HL-60 (cell line): ENCODE measurements at regions not wholly inside any gene's neighbourhood (a gene's known extent, or its start where the extent isn't known, plus 50 kb on each side); places are given as distances from the start of the nearest gene placed in this dataset.

ENCODE experiments used
- DNase-seq, 2 experiments: peaks; one replicate each; pipeline ENCODE4 v3.0.0-alpha.2; 2010 to 2020; ENCODE audit warnings: low read depth in 1 of 2, low spot score in 1 of 2
- H3K27ac ChIP-seq: fragments of 250-450 bp; sonication (Bioruptor Pico); replicated peaks from 2 replicates; pipeline ENCODE4 v1.5.1; 2020; ENCODE audit warnings: mild to moderate bottlenecking, moderate library complexity
- H3K27me3 ChIP-seq: fragments of 250-450 bp; sonication (Bioruptor Pico); 2 replicates; pipeline ENCODE4 v1.5.1; 2021; ENCODE audit warnings: mild to moderate bottlenecking, moderate library complexity; ENCODE audit not compliant: insufficient read depth, poor library complexity, severe bottlenecking
- H3K4me3 ChIP-seq: replicated peaks from 2 replicates; pipeline ENCODE4 v1.5.1; 2011; ENCODE audit warnings: mild to moderate bottlenecking, control low read depth, low read length; ENCODE audit not compliant: insufficient read depth
- GABPA ChIP-seq: IDR thresholded peaks from 2 replicates; pipeline ENCODE4 v1.6.1; 2012; ENCODE audit warnings: low read depth
- POLR2AphosphoS5 ChIP-seq: IDR thresholded peaks from 2 replicates; pipeline ENCODE4 v1.6.1; 2012; ENCODE audit warnings: low read depth
- SPI1 ChIP-seq: IDR thresholded peaks from 2 replicates; pipeline ENCODE4 v1.6.1; 2012; ENCODE audit warnings: low read depth, mild to moderate bottlenecking, borderline replicate concordance
- TF ChIP-seq, protein P1 (sequence below): IDR thresholded peaks from 2 replicates; pipeline ENCODE4 v1.6.1; 2012; ENCODE audit warnings: low read depth; ENCODE audit not compliant: insufficient replicate concordance
- TF ChIP-seq, protein P2 (sequence below): IDR thresholded peaks from one replicate; pipeline ENCODE4 v1.5.1; 2011; ENCODE audit warnings: low read length, control low read depth, inconsistent platforms; ENCODE audit not compliant: insufficient read depth

DNA sequence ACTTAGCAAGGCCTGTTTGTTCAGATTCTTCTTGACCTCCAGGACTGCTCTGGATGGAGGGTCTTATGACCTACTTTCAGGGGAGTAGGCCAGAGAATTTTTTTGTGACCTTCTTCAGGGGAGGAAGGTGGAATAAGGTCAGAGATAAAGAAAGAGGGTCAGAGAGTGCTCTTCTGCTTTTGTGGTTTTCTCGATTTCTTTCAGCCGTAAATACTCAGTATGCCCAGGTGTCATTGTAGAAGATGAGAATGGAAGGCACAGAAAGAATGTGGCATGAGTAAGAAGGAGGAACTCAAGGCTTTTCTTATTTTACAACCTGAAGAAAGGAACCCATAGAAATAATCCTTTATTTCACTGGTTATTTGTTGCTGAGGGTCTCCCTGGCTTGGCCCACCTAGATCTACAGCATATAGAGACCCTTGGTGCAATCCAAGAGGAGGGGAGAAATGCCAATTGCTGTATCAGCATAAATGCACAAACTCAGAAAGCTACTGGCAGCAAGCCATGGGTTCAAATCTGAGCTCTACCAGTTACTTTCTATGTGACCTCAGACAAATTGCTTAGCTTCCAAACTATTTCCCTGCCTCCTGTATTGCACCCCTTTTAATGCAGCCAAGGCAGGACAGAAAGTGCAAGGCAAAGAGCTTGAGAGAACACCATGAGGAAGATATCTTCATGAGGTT lies 68.0 kb downstream of the OLIG3 start:
- Histone ChIP-seq H3K4me3 (no peak overlapping the region), H3K27ac (no peak overlapping the region), H3K27me3 (no peaks in the 10 kb centered on the region)
- DNase-seq, result no peak
- TF ChIP-seq GABPA (no peak), SPI1 (peak; percentile 53; the same call in 1 of the 2 replicates)

DNA sequence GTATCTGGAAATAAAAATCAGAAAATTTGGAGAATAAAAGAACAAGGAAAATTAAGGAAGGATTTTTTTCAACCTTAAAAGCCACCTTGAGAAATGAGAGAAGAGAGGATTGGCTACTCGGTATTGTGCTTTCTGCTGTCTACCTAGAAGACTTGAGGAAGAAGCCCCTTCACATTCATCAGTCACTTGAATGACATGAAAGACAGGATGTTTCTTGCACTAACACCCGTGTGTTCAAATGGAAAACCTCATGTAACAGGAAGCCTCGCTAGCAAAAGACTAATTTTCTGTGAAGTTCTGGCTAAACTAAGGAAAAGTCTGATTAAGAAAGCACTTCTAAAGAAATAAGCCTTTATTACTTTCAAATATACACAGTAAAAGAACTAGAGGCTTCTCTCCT lies 69.9 kb downstream of the OLIG3 start:
- no peak for DNase-seq
- Histone ChIP-seq H3K4me3 (no peak overlapping the region), H3K27ac (no peak overlapping the region), H3K27me3 (no peaks in the 10 kb centered on the region)
- TF ChIP-seq, protein P1, sequence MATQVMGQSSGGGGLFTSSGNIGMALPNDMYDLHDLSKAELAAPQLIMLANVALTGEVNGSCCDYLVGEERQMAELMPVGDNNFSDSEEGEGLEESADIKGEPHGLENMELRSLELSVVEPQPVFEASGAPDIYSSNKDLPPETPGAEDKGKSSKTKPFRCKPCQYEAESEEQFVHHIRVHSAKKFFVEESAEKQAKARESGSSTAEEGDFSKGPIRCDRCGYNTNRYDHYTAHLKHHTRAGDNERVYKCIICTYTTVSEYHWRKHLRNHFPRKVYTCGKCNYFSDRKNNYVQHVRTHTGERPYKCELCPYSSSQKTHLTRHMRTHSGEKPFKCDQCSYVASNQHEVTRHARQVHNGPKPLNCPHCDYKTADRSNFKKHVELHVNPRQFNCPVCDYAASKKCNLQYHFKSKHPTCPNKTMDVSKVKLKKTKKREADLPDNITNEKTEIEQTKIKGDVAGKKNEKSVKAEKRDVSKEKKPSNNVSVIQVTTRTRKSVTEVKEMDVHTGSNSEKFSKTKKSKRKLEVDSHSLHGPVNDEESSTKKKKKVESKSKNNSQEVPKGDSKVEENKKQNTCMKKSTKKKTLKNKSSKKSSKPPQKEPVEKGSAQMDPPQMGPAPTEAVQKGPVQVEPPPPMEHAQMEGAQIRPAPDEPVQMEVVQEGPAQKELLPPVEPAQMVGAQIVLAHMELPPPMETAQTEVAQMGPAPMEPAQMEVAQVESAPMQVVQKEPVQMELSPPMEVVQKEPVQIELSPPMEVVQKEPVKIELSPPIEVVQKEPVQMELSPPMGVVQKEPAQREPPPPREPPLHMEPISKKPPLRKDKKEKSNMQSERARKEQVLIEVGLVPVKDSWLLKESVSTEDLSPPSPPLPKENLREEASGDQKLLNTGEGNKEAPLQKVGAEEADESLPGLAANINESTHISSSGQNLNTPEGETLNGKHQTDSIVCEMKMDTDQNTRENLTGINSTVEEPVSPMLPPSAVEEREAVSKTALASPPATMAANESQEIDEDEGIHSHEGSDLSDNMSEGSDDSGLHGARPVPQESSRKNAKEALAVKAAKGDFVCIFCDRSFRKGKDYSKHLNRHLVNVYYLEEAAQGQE, result no peak
- TF ChIP-seq POLR2AphosphoS5 (no peak), SPI1 (no peak), GABPA (no peak)
- TF ChIP-seq, protein P2, sequence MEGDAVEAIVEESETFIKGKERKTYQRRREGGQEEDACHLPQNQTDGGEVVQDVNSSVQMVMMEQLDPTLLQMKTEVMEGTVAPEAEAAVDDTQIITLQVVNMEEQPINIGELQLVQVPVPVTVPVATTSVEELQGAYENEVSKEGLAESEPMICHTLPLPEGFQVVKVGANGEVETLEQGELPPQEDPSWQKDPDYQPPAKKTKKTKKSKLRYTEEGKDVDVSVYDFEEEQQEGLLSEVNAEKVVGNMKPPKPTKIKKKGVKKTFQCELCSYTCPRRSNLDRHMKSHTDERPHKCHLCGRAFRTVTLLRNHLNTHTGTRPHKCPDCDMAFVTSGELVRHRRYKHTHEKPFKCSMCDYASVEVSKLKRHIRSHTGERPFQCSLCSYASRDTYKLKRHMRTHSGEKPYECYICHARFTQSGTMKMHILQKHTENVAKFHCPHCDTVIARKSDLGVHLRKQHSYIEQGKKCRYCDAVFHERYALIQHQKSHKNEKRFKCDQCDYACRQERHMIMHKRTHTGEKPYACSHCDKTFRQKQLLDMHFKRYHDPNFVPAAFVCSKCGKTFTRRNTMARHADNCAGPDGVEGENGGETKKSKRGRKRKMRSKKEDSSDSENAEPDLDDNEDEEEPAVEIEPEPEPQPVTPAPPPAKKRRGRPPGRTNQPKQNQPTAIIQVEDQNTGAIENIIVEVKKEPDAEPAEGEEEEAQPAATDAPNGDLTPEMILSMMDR, result no peak

DNA sequence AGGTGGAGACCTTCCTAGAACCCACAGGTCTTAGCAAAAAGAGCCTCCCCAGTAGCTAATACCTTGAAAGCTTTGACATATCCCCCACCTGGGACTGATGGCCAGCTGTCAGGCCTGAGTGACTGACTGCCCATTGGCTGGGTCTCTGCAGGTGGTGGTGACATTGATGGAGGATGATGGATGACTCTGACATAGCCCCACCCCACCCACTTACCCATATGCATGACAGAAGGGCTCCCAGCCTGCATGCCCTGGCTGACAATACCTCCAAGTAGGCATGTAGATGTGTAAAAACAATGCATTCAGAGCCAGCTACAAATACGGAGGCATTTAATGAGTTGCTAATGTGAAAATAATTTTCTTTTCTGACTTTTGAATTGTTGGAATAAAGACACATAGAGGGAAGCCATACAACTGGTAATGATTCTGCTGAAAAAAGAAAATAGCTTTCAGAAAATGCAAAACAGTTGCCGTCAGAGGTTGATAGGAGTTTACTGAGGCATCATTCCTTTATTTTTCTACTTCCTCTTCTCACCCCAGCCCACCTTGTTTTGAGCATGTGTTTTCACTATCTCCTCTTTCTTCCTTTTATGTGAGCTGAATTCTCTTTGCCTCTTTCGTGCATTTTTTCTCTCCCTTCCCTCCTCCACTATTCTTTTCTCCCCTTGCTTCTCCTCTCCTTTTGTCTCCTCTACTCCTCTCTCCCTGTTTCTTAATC lies 70.6 kb downstream of the OLIG3 start:
- Histone ChIP-seq H3K27me3 (no peaks in the 10 kb centered on the region), H3K27ac (no peak overlapping the region), H3K4me3 (no peak overlapping the region)
- TF ChIP-seq, protein P2, result no peak
- TF ChIP-seq, protein P1, result no peak
- TF ChIP-seq GABPA, result no peak
- TF ChIP-seq POLR2AphosphoS5, result no peak
- TF ChIP-seq SPI1, result no peak
- DNase-seq, result no peak

DNA sequence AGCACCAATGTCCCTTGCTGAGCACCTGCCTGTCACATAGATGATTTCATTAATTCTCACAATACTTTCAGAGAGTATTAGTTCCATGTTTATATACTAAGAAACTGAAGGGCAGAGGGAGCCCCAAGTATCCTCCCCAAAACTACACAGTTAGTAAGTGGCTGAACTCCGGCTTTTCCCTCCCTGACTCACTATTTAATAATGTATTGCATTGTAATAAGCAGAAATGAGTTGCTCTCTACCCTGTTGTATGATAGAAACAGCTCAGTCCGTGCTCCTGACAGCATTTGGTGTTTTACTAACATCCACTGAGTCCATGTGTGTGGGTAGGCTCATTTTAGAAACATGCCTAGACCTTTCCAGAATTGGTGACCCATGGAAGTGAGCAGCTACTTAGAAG lies 76.8 kb downstream of the OLIG3 start:
- DNase-seq, result no peak
- no peaks in the 10 kb centered on the region for H3K27me3 ChIP-seq
- H3K27ac ChIP-seq, result no peak overlapping the region
- H3K4me3 ChIP-seq, result no peak overlapping the region
- TF ChIP-seq, protein P2, result no peak
- TF ChIP-seq, protein P1, result no peak
- TF ChIP-seq POLR2AphosphoS5 (no peak), SPI1 (no peak), GABPA (no peak)
